GM21737 (cell line): ENCODE measurements at regions not wholly inside any gene's neighbourhood (a gene's known extent, or its start where the extent isn't known, plus 50 kb on each side); places are given as distances from the start of the nearest gene placed in this dataset.

Experiments used
- ATAC-seq: cut with Tn5 transposase; IDR thresholded peaks from one replicate; pipeline ENCODE4 v1.9.1; 2021; ENCODE audit warnings: mild to moderate bottlenecking, moderate library complexity; ENCODE audit not compliant: unreplicated experiment

GRCh38 chr21:22855581-22855980, 1857.4 kb downstream of the NCAM2 start:
- no peak for ATAC-seq

- ATAC-seq, result no peak
Measured at GRCh38 chr21:22871692-22872091, 1873.5 kb downstream of the NCAM2 start.

- no peak for ATAC-seq
Measured at GRCh38 chr21:22880573-22880972, 1882.4 kb downstream of the NCAM2 start.

- no peak for ATAC-seq
Measured at GRCh38 chr21:22881131-22881530, 1882.9 kb downstream of the NCAM2 start.

- no peak for ATAC-seq
Measured at GRCh38 chr21:22885079-22885478, 1886.9 kb downstream of the NCAM2 start.

- ATAC-seq, result no peak
Measured at GRCh38 chr21:22885614-22886013, 1887.4 kb downstream of the NCAM2 start.

GRCh38 chr21:22889445-22889844, 1891.2 kb downstream of the NCAM2 start:
- ATAC-seq, result no peak

- ATAC-seq, result no peak
Measured at GRCh38 chr21:22890656-22891055, 1892.4 kb downstream of the NCAM2 start.

GRCh38 chr21:22892028-22892427, 1893.8 kb downstream of the NCAM2 start:
- no peak for ATAC-seq

GRCh38 chr21:22892740-22893139, 1894.5 kb downstream of the NCAM2 start:
- no peak for ATAC-seq

- ATAC-seq, result no peak
Measured at GRCh38 chr21:22898051-22898665, 1899.9 kb downstream of the NCAM2 start.

- no peak for ATAC-seq
Measured at GRCh38 chr21:22900490-22900889, 1902.3 kb downstream of the NCAM2 start.

GRCh38 chr21:22903851-22904250, 1905.6 kb downstream of the NCAM2 start:
- no peak for ATAC-seq

GRCh38 chr21:22904385-22904784, 1906.2 kb downstream of the NCAM2 start:
- ATAC-seq, result no peak

GRCh38 chr21:22925032-22925431, 1926.8 kb downstream of the NCAM2 start:
- no peak for ATAC-seq

- ATAC-seq, result no peak
Measured at GRCh38 chr21:22927469-22927868, 1929.3 kb downstream of the NCAM2 start.

GRCh38 chr21:22941779-22942490, 1943.7 kb downstream of the NCAM2 start:
- ATAC-seq, result no peak

GRCh38 chr21:22955559-22955958, 1957.3 kb downstream of the NCAM2 start:
- no peak for ATAC-seq

GRCh38 chr21:22961258-22961657, 1963.0 kb downstream of the NCAM2 start:
- no peak for ATAC-seq

GRCh38 chr21:22965455-22966135, 1967.4 kb downstream of the NCAM2 start:
- no peak for ATAC-seq

- no peak for ATAC-seq
Measured at GRCh38 chr21:22981819-22982218, 1983.6 kb downstream of the NCAM2 start.

- no peak for ATAC-seq
Measured at GRCh38 chr21:22993144-22993543, 1994.9 kb downstream of the NCAM2 start.
